ENCODE measurements at regions not wholly inside any gene's neighbourhood (a gene's known extent, or its start where the extent isn't known, plus 50 kb on each side); places are given as distances from the start of the nearest gene placed in this dataset.

DNA sequence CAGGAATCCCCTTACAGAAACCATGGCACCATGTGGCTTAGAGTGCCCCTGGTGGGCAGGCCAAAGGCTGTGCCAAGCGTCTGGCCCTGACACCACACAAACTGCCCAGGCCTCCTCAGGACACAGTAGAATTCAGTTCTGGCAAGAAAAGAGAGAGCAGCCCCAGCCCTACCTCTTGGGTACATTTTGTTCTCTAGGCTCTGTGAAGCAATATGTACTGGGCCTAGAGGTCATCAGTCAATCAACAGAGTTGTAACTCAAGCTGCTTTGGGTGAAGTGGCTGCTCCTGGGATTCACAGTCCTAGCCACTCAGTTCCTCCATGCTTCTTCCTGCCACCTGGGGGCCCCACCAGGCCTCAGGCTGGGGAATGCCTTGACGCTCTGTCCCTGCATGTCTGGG is 158.1 kb upstream of the MAMLD1 start:
- TF ChIP-seq CTCF (IDR thresholded peaks at IDR 0.05) (no peak), POLR2A (IDR thresholded peaks at IDR 0.05) (no peak)
